Thoracic aorta (tissue), 2 donors: ENCODE measurements at regions not wholly inside any gene's neighbourhood (a gene's known extent, or its start where the extent isn't known, plus 50 kb on each side); places are given as distances from the start of the nearest gene placed in this dataset.

Source experiments
- ATAC-seq: fragments of 150-250 bp; one replicate; pipeline ENCODE4 v1.8.0; 2017; ENCODE audit warnings: low read depth; ENCODE audit not compliant: insufficient number of reproducible peaks, low FRiP score
- DNase-seq: peaks from one replicate; pipeline ENCODE4 v3.0.0-alpha.2; 2020; ENCODE audit warnings: low spot score
- H3K27ac ChIP-seq, 2 donors: fragments of 200-600 bp; sonication (generic); 1 replicate in 1 of 2; 2 replicates in 1 of 2; pipeline ENCODE4 v1.5.1; 2016; ENCODE audit warnings: mild to moderate bottlenecking in 2 of 2, moderate library complexity in 2 of 2
- H3K27me3 ChIP-seq: fragments of 200-600 bp; sonication (generic); replicated peaks from 2 replicates; pipeline ENCODE4 v1.6.0; 2016; ENCODE audit warnings: mild to moderate bottlenecking; ENCODE audit not compliant: insufficient read depth
- H3K36me3 ChIP-seq: fragments of 200-600 bp; sonication (generic); one replicate; pipeline ENCODE4 v1.5.1; 2016
- H3K4me1 ChIP-seq, 2 donors: fragments of 200-600 bp; sonication (generic); 1 replicate in 1 of 2; 2 replicates in 1 of 2; pipeline versions ENCODE4 v1.5.1 to v1.6.0; 2016; ENCODE audit warnings: low read depth in 2 of 2, mild to moderate bottlenecking in 1 of 2; ENCODE audit not compliant: control insufficient read depth in 1 of 2
- H3K4me3 ChIP-seq: fragments of 200-600 bp; sonication (generic); 2 replicates; pipeline ENCODE4 v1.5.1; 2016; ENCODE audit warnings: mild to moderate bottlenecking
- H3K9me3 ChIP-seq: fragments of 200-600 bp; sonication (generic); 2 replicates; pipeline ENCODE4 v1.5.1; 2016
- CTCF ChIP-seq: fragments of 200-600 bp; sonication (generic); IDR thresholded peaks from one replicate; pipeline ENCODE4 v1.5.1; 2019; ENCODE audit warnings: antibody characterized with exemption

GRCh38 chr3:80993241-80993945 lies 768.1 kb downstream of the GBE1 start:
- DNase-seq: no peak
- no peak for TF ChIP-seq CTCF
- Histone ChIP-seq H3K27ac (no peak overlapping the region), H3K4me1 (no peaks in the 10 kb centered on the region), H3K27me3 (no peaks in the 10 kb centered on the region), H3K4me3 (no peak overlapping the region), H3K36me3 (no peaks in the 10 kb centered on the region), H3K9me3 (no peaks in the 10 kb centered on the region)
- no peak for ATAC-seq

- TF ChIP-seq CTCF: no peak
- ATAC-seq (no peak), DNase-seq (no peak)
- no peaks in the 10 kb centered on the region for H3K9me3 ChIP-seq
- H3K27me3 ChIP-seq: no peaks in the 10 kb centered on the region
- H3K4me1 ChIP-seq: no peaks in the 10 kb centered on the region
- no peaks in the 10 kb centered on the region for H3K36me3 ChIP-seq
- H3K27ac ChIP-seq: no peak overlapping the region
- no peak overlapping the region for H3K4me3 ChIP-seq
These were observed 777.7 kb downstream of the GBE1 start for GRCh38 chr3:80983753-80984152.

- H3K9me3 ChIP-seq: no peaks in the 10 kb centered on the region
- no peaks in the 10 kb centered on the region for H3K4me1 ChIP-seq
- DNase-seq: no peak
- no peak for ATAC-seq
- H3K27me3 ChIP-seq: no peaks in the 10 kb centered on the region
- no peaks in the 10 kb centered on the region for H3K36me3 ChIP-seq
- H3K4me3 ChIP-seq: no peak overlapping the region
- no peak for TF ChIP-seq CTCF
- no peak overlapping the region for H3K27ac ChIP-seq
These were observed 783.1 kb downstream of the GBE1 start for GRCh38 chr3:80978216-80978969.

GRCh38 chr3:80970292-80970691 lies 791.2 kb downstream of the GBE1 start:
- Histone ChIP-seq H3K36me3 (no peaks in the 10 kb centered on the region), H3K27me3 (no peaks in the 10 kb centered on the region), H3K27ac (no peak overlapping the region), H3K4me1 (no peaks in the 10 kb centered on the region), H3K4me3 (no peak overlapping the region), H3K9me3 (no peaks in the 10 kb centered on the region)
- no peak for TF ChIP-seq CTCF
- ATAC-seq (no peak), DNase-seq (no peak)

- no peak for TF ChIP-seq CTCF
- H3K4me1 ChIP-seq: no peaks in the 10 kb centered on the region
- H3K27me3 ChIP-seq: no peaks in the 10 kb centered on the region
- no peak for ATAC-seq
- no peaks in the 10 kb centered on the region for H3K36me3 ChIP-seq
- no peak overlapping the region for H3K27ac ChIP-seq
- no peak overlapping the region for H3K4me3 ChIP-seq
- DNase-seq: no peak
- no peaks in the 10 kb centered on the region for H3K9me3 ChIP-seq
These were observed 831.9 kb downstream of the GBE1 start for GRCh38 chr3:80929576-80929975.
